ENCODE measurements at regions not wholly inside any gene's neighbourhood (a gene's known extent, or its start where the extent isn't known, plus 50 kb on each side); places are given as distances from the start of the nearest gene placed in this dataset.

DNA sequence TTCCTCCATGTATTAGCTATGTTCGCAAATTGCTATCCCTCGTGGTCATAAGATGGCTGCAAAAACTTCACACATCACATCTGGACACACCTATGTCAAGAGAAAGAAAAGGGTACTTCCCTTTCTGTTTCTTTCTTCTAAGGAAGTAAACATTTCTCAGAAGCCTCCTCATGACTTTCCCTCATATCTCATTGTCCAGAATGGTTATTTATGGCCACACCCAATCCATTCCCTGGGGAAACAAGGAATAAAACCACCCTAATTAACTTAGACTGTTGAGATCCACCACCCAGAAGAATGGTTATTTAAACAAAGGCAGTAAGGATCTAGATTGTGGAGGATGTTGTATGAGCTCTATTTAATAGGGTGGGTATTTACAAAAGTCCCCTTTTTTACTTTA, 160.8 kb upstream of the LNX1 start:
- H3K27me3 ChIP-seq (ENCODE audit: insufficient read depth, low read length, poor library complexity), result no peaks in the 10 kb centered on the region
- no peak overlapping the region for H2AFZ ChIP-seq (ENCODE audit: low read depth, low read length)
- no peak for TF ChIP-seq EZH2 (IDR thresholded peaks at IDR 0.05; ENCODE audit: borderline replicate concordance, low read depth, low read length, severe bottlenecking)
- TF ChIP-seq, protein P1, sequence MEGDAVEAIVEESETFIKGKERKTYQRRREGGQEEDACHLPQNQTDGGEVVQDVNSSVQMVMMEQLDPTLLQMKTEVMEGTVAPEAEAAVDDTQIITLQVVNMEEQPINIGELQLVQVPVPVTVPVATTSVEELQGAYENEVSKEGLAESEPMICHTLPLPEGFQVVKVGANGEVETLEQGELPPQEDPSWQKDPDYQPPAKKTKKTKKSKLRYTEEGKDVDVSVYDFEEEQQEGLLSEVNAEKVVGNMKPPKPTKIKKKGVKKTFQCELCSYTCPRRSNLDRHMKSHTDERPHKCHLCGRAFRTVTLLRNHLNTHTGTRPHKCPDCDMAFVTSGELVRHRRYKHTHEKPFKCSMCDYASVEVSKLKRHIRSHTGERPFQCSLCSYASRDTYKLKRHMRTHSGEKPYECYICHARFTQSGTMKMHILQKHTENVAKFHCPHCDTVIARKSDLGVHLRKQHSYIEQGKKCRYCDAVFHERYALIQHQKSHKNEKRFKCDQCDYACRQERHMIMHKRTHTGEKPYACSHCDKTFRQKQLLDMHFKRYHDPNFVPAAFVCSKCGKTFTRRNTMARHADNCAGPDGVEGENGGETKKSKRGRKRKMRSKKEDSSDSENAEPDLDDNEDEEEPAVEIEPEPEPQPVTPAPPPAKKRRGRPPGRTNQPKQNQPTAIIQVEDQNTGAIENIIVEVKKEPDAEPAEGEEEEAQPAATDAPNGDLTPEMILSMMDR (IDR thresholded peaks at IDR 0.05; ENCODE audit: borderline replicate concordance, extremely low read depth, low read length, poor library complexity, severe bottlenecking), result no peak
- H3K4me1 ChIP-seq (ENCODE audit: insufficient read depth, low read length), result no peaks in the 10 kb centered on the region
- H3K9me3 ChIP-seq (ENCODE audit: insufficient read depth, low read length, severe bottlenecking), result no peaks in the 10 kb centered on the region
- DNase-seq, result no peak
- no peaks in the 10 kb centered on the region for H4K20me1 ChIP-seq (ENCODE audit: insufficient read depth, low read length)
- no peak for ATAC-seq (ENCODE audit: insufficient read depth, low read depth)
- no peak overlapping the region for H3K9ac ChIP-seq (ENCODE audit: low read depth, low read length)
- H3K27ac ChIP-seq (ENCODE audit: low read length), result no peak overlapping the region
- no peaks in the 10 kb centered on the region for H3K79me2 ChIP-seq (ENCODE audit: insufficient read depth, low read length)
- no peaks in the 10 kb centered on the region for H3K36me3 ChIP-seq (ENCODE audit: insufficient read depth, low read length)
- H3K4me3 ChIP-seq (ENCODE audit: low read depth in 1 of 2, low read length in 2 of 2), result no peak overlapping the region
- no peak overlapping the region for H3K4me2 ChIP-seq (ENCODE audit: insufficient read depth, low read length)

DNA sequence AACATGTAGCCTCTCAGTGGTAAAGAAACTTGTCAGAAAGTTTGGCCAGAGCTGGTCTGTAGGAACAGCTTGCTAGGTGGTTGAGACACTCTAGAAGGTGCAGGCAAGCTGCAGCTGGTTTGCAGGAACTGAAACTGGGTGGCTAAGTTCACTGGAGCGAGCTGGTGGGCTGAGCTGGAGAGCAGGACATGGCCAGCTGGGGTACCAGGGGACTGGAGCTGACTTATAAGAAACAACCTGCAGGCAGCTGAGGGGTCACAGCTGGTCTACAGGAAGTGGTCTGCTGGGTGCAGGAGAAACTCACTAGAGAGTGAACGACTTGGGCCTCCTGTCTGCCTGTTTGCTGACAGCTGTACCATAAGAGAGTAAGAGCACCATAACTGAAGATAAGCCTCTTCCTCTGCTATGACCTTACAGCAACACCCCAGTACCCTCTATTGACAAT, 157.1 kb upstream of the LNX1 start:
- no peak overlapping the region for H3K4me2 ChIP-seq (ENCODE audit: insufficient read depth, low read length)
- ATAC-seq (ENCODE audit: insufficient read depth, low read depth) (peak; percentile 29; the same call in 1 of the 3 replicates), DNase-seq (peak; percentile 5)
- H3K9ac ChIP-seq (ENCODE audit: low read depth, low read length), result no peak overlapping the region
- H3K27ac ChIP-seq (ENCODE audit: low read length), result no peak overlapping the region
- no peak overlapping the region for H2AFZ ChIP-seq (ENCODE audit: low read depth, low read length)
- H3K79me2 ChIP-seq (ENCODE audit: insufficient read depth, low read length), result no peaks in the 10 kb centered on the region
- no peaks in the 10 kb centered on the region for H3K27me3 ChIP-seq (ENCODE audit: insufficient read depth, low read length, poor library complexity)
- no peaks in the 10 kb centered on the region for H3K36me3 ChIP-seq (ENCODE audit: insufficient read depth, low read length)
- H4K20me1 ChIP-seq (ENCODE audit: insufficient read depth, low read length), result no peaks in the 10 kb centered on the region
- TF ChIP-seq, protein P1 (IDR thresholded peaks at IDR 0.05; ENCODE audit: borderline replicate concordance, extremely low read depth, low read length, poor library complexity, severe bottlenecking), result no peak
- no peak for TF ChIP-seq EZH2 (IDR thresholded peaks at IDR 0.05; ENCODE audit: borderline replicate concordance, low read depth, low read length, severe bottlenecking)
- H3K9me3 ChIP-seq (ENCODE audit: insufficient read depth, low read length, severe bottlenecking), result no peaks in the 10 kb centered on the region
- H3K4me3 ChIP-seq (ENCODE audit: low read depth in 1 of 2, low read length in 2 of 2), result no peak overlapping the region
- H3K4me1 ChIP-seq (ENCODE audit: insufficient read depth, low read length), result no peaks in the 10 kb centered on the region

DNA sequence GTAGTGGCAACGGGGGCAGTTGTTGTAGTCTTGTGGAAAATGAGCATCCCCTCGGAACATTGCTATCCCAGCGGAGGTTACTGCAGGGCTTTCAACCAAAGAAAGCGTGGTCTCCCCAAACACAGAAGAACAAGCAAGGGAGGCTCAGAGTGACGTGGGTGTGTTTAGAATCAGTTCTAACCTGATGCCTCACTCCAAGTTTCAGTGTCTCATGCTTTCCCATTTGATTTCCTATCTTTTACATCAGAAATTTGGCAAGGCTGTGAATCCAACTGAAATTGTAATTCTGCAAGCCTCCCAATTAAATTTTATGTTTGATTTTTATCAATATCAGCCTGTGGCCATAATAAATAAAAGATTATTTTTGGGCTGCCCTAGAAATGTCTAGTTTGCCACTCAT, 156.1 kb upstream of the LNX1 start:
- H3K27me3 ChIP-seq (ENCODE audit: insufficient read depth, low read length, poor library complexity), result no peaks in the 10 kb centered on the region
- H3K4me1 ChIP-seq (ENCODE audit: insufficient read depth, low read length), result no peaks in the 10 kb centered on the region
- no peaks in the 10 kb centered on the region for H4K20me1 ChIP-seq (ENCODE audit: insufficient read depth, low read length)
- no peak overlapping the region for H3K27ac ChIP-seq (ENCODE audit: low read length)
- no peak overlapping the region for H3K4me2 ChIP-seq (ENCODE audit: insufficient read depth, low read length)
- DNase-seq (no peak), ATAC-seq (ENCODE audit: insufficient read depth, low read depth) (no peak)
- H3K9ac ChIP-seq (ENCODE audit: low read depth, low read length), result no peak overlapping the region
- no peaks in the 10 kb centered on the region for H3K79me2 ChIP-seq (ENCODE audit: insufficient read depth, low read length)
- H2AFZ ChIP-seq (ENCODE audit: low read depth, low read length), result no peak overlapping the region
- TF ChIP-seq EZH2 (IDR thresholded peaks at IDR 0.05; ENCODE audit: borderline replicate concordance, low read depth, low read length, severe bottlenecking), result no peak
- TF ChIP-seq, protein P1 (IDR thresholded peaks at IDR 0.05; ENCODE audit: borderline replicate concordance, extremely low read depth, low read length, poor library complexity, severe bottlenecking), result no peak
- no peaks in the 10 kb centered on the region for H3K9me3 ChIP-seq (ENCODE audit: insufficient read depth, low read length, severe bottlenecking)
- no peak overlapping the region for H3K4me3 ChIP-seq (ENCODE audit: low read depth in 1 of 2, low read length in 2 of 2)
- H3K36me3 ChIP-seq (ENCODE audit: insufficient read depth, low read length), result no peaks in the 10 kb centered on the region
